ENCODE measurements at regions not wholly inside any gene's neighbourhood (a gene's known extent, or its start where the extent isn't known, plus 50 kb on each side); places are given as distances from the start of the nearest gene placed in this dataset.

GRCh38 chr1:10897321-10897980 lies 101.0 kb upstream of the CASZ1 start:
- DNase-seq (ENCODE audit: low read depth in 2 of 2): no peak

GRCh38 chr1:10897981-10898728 lies 101.7 kb upstream of the CASZ1 start:
- no peak for DNase-seq (ENCODE audit: low read depth in 2 of 2)

- DNase-seq (ENCODE audit: low read depth in 2 of 2): no peak
Observed at GRCh38 chr1:10898921-10899320, 102.5 kb upstream of the CASZ1 start.

- no peak for DNase-seq (ENCODE audit: low read depth in 2 of 2)
Observed at GRCh38 chr1:10899490-10900250, 103.2 kb upstream of the CASZ1 start.

GRCh38 chr1:10900251-10900651 lies 103.8 kb upstream of the CASZ1 start:
- no peak for DNase-seq (ENCODE audit: low read depth in 2 of 2)

GRCh38 chr1:10900691-10901090 lies 104.2 kb upstream of the CASZ1 start:
- DNase-seq (ENCODE audit: low read depth in 2 of 2): no peak

- no peak for DNase-seq (ENCODE audit: low read depth in 2 of 2)
Observed at GRCh38 chr1:10901091-10901890, 104.8 kb upstream of the CASZ1 start.

- no peak for DNase-seq (ENCODE audit: low read depth in 2 of 2)
Observed at GRCh38 chr1:10901891-10902805, 105.7 kb upstream of the CASZ1 start.

GRCh38 chr1:10903421-10903820 lies 107.0 kb upstream of the CASZ1 start:
- no peak for DNase-seq (ENCODE audit: low read depth in 2 of 2)

GRCh38 chr1:10903821-10904220 lies 107.4 kb upstream of the CASZ1 start:
- DNase-seq (ENCODE audit: low read depth in 2 of 2): no peak

- DNase-seq (ENCODE audit: low read depth in 2 of 2): no peak
Observed at GRCh38 chr1:10904396-10905358, 107.8 kb upstream of the TARDBP start.

GRCh38 chr1:10905841-10906655 lies 106.4 kb upstream of the TARDBP start:
- no peak for DNase-seq (ENCODE audit: low read depth in 2 of 2)

- DNase-seq (ENCODE audit: low read depth in 2 of 2): no peak
Observed at GRCh38 chr1:10906866-10907519, 105.5 kb upstream of the TARDBP start.

- no peak for DNase-seq (ENCODE audit: low read depth in 2 of 2)
Observed at GRCh38 chr1:10908266-10908665, 104.2 kb upstream of the TARDBP start.

- no peak for DNase-seq (ENCODE audit: low read depth in 2 of 2)
Observed at GRCh38 chr1:10909697-10910680, 102.5 kb upstream of the TARDBP start.

GRCh38 chr1:10910681-10911489 lies 101.6 kb upstream of the TARDBP start:
- DNase-seq (ENCODE audit: low read depth in 2 of 2): no peak

Data from fibroblast of skin of left quadriceps (primary cell).